ENCODE measurements at regions not wholly inside any gene's neighbourhood (a gene's known extent, or its start where the extent isn't known, plus 50 kb on each side); places are given as distances from the start of the nearest gene placed in this dataset.

- intact Hi-C loops (cut with micrococcal nuclease; ENCODE audit: unreplicated experiment) = no loop called here
- TF ChIP-seq REST (IDR thresholded peaks at IDR 0.05; ENCODE audit: insufficient read depth in 1 of 2, low read depth in 2 of 2, low read length in 1 of 2) = no peak
- no peak for TF ChIP-seq SIN3A (IDR thresholded peaks at IDR 0.05; ENCODE audit: borderline replicate concordance, insufficient read depth, low read depth, low read length)
- no peak for TF ChIP-seq POLR2AphosphoS5 (IDR thresholded peaks at IDR 0.05; ENCODE audit: low read depth, low read length)
- TF ChIP-seq, protein P1, sequence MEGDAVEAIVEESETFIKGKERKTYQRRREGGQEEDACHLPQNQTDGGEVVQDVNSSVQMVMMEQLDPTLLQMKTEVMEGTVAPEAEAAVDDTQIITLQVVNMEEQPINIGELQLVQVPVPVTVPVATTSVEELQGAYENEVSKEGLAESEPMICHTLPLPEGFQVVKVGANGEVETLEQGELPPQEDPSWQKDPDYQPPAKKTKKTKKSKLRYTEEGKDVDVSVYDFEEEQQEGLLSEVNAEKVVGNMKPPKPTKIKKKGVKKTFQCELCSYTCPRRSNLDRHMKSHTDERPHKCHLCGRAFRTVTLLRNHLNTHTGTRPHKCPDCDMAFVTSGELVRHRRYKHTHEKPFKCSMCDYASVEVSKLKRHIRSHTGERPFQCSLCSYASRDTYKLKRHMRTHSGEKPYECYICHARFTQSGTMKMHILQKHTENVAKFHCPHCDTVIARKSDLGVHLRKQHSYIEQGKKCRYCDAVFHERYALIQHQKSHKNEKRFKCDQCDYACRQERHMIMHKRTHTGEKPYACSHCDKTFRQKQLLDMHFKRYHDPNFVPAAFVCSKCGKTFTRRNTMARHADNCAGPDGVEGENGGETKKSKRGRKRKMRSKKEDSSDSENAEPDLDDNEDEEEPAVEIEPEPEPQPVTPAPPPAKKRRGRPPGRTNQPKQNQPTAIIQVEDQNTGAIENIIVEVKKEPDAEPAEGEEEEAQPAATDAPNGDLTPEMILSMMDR (IDR thresholded peaks at IDR 0.05) = no peak
- no peak for TF ChIP-seq TCF7L2 (IDR thresholded peaks at IDR 0.05; ENCODE audit: low read depth, low read length)
- ATAC-seq = no peak
Measured at GRCh38 chr2:147468963-147469362, 375.9 kb upstream of the ACVR2A start.

DNA sequence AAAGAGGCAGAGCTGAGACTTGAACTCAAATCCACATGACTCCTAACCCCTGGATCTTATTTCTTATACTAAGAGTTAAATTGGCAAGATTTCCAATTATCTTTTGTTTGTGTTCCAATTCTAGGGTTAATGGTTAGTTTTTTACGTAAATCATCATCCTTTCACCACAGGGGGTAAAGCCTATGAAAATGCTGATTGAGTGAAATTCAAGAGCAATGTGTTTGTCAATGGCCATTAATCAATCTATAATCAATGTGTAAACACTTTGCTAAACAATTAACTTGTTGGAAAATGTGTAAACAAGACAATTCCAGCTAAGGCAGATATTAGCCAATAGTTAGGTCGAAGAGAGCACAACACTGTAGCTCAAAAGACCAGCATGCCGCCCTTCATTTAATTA is 376.5 kb upstream of the ACVR2A start:
- Histone ChIP-seq H3K9me3 (ENCODE audit: control insufficient read depth, insufficient read depth, low read depth, low read length) (no peaks in the 10 kb centered on the region), H3K36me3 (ENCODE audit: control insufficient read depth, insufficient read depth, low read length) (no peaks in the 10 kb centered on the region), H3K4me3 (ENCODE audit: low read depth in 2 of 2, low read length in 2 of 2) (no peak overlapping the region), H3K27me3 (ENCODE audit: control insufficient read depth, insufficient read depth, low read length) (no peaks in the 10 kb centered on the region), H3K27ac (ENCODE audit: low read length) (no peak overlapping the region), H3K4me1 (ENCODE audit: control insufficient read depth, insufficient read depth, low read length) (no peaks in the 10 kb centered on the region)
- ChIA-PET POLR2A (no interaction called here), CTCF (no interaction called here)
- DNase-seq (ENCODE audit: low read depth, low spot score) = no peak
- in situ Hi-C loops (cut with HindIII; ENCODE audit: low pct_unique_long_range_greater_than_20kb, low sequenced_read_pairs) (no loop called here), intact Hi-C loops (cut with micrococcal nuclease; ENCODE audit: unreplicated experiment) (no loop called here)
- TF ChIP-seq SIN3A (IDR thresholded peaks at IDR 0.05; ENCODE audit: borderline replicate concordance, insufficient read depth, low read depth, low read length) = no peak
- TF ChIP-seq POLR2AphosphoS5 (IDR thresholded peaks at IDR 0.05; ENCODE audit: low read depth, low read length) = no peak
- ATAC-seq = no peak
- no TSS peak for BruUV-seq (replicated peaks)

More at GRCh38 chr2:147468963-147469362, 375.9 kb upstream of the ACVR2A start:
- ChIA-PET POLR2A (no interaction called here), CTCF (no interaction called here)
- Histone ChIP-seq H3K4me3 (ENCODE audit: low read depth in 2 of 2, low read length in 2 of 2) (no peak overlapping the region), H3K27me3 (ENCODE audit: control insufficient read depth, insufficient read depth, low read length) (no peaks in the 10 kb centered on the region), H3K4me1 (ENCODE audit: control insufficient read depth, insufficient read depth, low read length) (no peaks in the 10 kb centered on the region), H3K27ac (ENCODE audit: low read length) (no peak overlapping the region), H3K36me3 (ENCODE audit: control insufficient read depth, insufficient read depth, low read length) (no peaks in the 10 kb centered on the region), H3K9me3 (ENCODE audit: control insufficient read depth, insufficient read depth, low read depth, low read length) (no peaks in the 10 kb centered on the region)
- in situ Hi-C loops (cut with HindIII; ENCODE audit: low pct_unique_long_range_greater_than_20kb, low sequenced_read_pairs) = no loop called here
- DNase-seq (ENCODE audit: low read depth, low spot score) = no peak
- BruUV-seq (replicated peaks) = no TSS peak

DNA sequence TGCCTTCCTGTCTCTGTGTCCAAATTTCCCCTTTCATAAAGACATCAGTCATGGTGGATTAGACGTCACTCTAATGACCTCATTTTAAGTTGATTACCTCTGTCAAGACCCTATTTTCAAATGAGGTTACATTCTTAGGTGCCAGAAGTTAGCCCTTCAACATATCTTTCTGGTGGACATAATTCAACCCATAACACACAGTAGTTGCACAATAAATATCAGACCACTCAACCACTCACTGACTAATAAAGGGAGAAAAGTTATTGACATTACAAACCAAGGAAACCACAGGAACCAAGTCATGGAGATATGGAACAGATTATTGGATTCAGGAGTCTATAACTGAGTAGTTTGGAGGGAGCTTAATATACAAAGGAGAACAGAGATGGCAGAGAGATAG is 377.4 kb upstream of the ACVR2A start:
- BruUV-seq (replicated peaks) = no TSS peak
- Histone ChIP-seq H3K27ac (ENCODE audit: low read length) (no peak overlapping the region), H3K9me3 (ENCODE audit: control insufficient read depth, insufficient read depth, low read depth, low read length) (no peaks in the 10 kb centered on the region), H3K4me3 (ENCODE audit: low read depth in 2 of 2, low read length in 2 of 2) (no peak overlapping the region), H3K36me3 (ENCODE audit: control insufficient read depth, insufficient read depth, low read length) (no peaks in the 10 kb centered on the region), H3K4me1 (ENCODE audit: control insufficient read depth, insufficient read depth, low read length) (no peaks in the 10 kb centered on the region), H3K27me3 (ENCODE audit: control insufficient read depth, insufficient read depth, low read length) (no peaks in the 10 kb centered on the region)
- ATAC-seq (no peak), DNase-seq (ENCODE audit: low read depth, low spot score) (no peak)
- TF ChIP-seq, protein P1 (IDR thresholded peaks at IDR 0.05) = no peak
- TF ChIP-seq REST (IDR thresholded peaks at IDR 0.05; ENCODE audit: insufficient read depth in 1 of 2, low read depth in 2 of 2, low read length in 1 of 2) (no peak), SIN3A (IDR thresholded peaks at IDR 0.05; ENCODE audit: borderline replicate concordance, insufficient read depth, low read depth, low read length) (no peak), TCF7L2 (IDR thresholded peaks at IDR 0.05; ENCODE audit: low read depth, low read length) (no peak), POLR2AphosphoS5 (IDR thresholded peaks at IDR 0.05; ENCODE audit: low read depth, low read length) (no peak)
- in situ Hi-C loops (cut with HindIII; ENCODE audit: low pct_unique_long_range_greater_than_20kb, low sequenced_read_pairs) = no loop called here
- ChIA-PET CTCF (no interaction called here), POLR2A (no interaction called here)
- intact Hi-C loops (cut with micrococcal nuclease; ENCODE audit: unreplicated experiment) = no loop called here
